ENCODE measurements at regions not wholly inside any gene's neighbourhood (a gene's known extent, or its start where the extent isn't known, plus 50 kb on each side); places are given as distances from the start of the nearest gene placed in this dataset.

DNA sequence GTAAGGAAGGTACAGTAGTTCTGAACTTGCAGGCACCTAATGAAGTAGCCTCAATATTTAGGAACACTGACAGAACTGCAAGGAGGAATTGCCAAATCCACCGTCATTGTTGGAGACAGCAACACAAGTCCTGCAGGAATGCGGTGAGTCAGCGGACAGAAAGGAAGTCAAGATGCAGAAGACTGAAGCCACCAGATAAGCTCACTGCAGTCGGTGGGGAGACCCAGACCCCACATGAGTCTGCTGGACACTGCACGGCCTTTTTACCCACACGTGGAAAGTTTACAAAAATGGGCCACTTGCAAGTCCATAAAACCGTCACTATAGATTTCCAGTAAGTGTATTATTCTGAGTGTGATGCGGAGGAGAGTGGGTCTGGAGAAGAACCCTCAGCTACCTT is 1471.6 kb downstream of the TBC1D22A start:
- DNase-seq: no peak

DNA sequence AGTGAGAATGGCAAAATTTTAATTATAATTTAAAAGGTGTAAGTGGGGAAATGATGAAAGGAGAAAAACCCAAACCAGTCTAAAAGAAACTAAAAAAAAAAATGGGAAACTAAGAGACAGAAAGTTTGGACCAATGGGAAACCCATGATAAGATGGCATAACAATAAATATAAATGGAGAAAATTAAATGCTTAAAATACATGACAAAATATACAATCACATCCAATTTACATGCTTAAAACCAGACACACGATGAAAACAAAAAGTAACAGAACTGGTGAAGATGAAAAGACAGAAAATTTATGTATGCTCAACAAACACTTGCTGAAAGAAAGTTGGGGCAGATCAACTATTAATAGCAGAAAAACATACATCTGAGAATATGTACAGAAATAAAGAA is 1471.1 kb downstream of the TBC1D22A start:
- DNase-seq: no peak

DNA sequence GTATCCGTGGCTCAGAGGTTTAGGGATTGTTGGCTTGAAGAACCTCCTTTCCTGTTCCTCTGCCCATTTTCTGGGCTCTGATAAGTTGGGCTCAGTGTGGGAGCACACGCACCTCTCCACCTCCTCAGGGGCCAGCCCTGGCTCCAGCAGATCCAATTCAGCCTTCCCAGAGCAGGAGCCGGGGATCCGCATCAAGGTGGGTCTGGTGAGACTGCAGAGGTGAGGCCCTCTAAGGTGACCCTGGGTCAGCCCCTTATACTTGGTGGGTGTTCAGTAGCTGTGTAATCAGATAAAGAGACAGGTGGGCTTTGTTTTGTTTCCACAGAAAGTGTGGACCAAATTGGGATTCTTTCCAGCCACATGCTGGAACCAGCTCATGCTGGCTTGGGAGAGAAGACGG is 1466.0 kb downstream of the TBC1D22A start:
- no peak for DNase-seq

DNA sequence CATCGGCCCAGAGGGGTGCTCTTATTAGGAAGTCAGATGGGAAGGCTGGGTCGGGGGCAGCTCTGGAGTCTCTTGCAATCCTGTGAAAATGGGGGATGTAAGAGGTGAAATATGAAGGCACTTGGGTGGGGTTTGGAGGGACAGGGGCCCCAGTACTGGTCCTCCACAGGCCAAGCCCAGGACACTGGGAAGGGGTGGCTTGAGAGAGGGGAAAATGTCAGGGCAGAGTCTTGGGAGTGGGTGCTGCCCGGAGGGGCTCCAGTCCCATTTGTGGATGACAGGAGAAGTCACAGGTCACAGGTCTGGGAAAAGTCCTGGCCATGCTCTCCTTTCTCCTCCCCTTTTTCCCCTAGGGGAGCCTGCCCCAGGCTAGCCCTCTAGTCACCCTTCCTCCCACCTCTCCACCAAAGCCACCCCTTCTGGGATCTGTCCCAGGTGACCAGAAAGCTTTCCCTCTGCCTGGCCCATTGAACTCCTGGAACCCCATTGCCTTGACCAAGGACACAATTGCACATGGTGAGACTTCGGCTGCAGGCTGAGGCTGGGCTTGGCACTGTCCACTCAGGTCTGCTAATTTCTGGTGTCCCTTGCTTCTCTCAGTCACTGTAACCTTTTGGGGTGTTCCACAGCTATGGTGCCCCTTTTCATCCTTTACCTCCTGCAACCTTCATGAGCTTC is 1465.0 kb downstream of the TBC1D22A start:
- no peak for DNase-seq

DNA sequence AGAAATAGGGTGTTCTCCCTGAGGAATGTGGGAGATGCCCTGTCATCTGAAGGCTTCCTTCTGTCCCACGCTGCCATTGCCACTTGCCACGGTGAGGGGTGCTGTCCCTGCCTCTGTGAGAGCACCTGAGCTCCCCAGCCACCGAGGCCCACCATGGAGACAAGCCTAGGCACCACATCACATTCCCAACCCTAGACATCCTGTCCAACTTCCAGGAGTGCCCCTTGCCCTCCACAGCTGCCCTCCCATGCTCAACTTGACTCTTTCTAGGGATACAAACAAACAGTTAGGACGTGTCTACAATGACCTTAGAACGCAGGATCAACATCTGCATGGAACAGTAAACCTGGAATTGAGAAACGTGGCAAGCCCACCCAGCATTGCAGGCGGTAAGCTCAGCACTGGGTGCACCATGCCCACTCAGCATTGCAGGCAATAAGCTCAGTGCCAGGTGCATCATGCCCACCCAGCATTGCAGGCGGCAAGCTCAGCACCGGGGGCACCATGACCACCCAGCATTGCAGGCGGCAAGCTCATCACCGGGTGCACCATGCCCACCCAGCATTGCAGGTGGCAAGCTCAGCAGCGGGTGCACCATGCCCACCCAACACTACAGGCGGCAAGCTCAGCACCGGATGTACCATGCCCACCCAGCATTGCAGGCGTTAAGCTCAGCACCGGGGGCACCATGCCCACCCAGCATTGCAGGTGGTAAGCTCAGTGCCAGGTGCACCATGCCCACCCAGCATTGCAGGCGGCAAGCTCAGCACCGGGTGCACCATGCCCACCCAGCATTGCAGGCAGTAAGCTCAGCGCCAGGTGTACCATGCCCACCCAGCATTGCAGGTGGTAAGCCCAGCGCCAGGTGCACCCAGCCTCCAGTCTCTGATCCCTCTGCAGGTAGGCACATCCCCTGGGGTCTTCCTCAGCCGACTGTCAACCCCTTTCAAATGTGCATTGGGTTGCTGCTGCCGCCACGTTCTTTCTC is 1463.9 kb downstream of the TBC1D22A start:
- no peak for DNase-seq

DNA sequence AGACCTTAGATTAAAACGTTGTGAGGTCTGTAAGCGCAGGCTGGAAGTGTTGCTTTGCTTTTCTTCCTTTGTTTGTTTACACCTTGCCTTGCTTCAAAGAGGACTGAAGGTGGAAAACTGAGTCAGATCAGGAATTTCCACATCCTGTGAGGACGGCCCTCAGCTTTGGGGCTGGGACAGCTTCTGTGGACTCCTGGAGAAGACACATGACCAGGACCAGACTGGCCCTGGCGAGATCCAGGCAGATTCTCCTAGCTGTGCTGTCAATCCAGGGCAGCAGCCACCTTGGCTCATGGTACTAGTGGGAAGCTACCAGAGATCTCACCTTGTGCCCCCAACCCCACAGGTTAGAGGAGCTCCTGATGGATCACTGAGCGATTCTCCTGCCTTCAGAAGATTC is 1461.9 kb downstream of the TBC1D22A start:
- no peak for DNase-seq

DNA sequence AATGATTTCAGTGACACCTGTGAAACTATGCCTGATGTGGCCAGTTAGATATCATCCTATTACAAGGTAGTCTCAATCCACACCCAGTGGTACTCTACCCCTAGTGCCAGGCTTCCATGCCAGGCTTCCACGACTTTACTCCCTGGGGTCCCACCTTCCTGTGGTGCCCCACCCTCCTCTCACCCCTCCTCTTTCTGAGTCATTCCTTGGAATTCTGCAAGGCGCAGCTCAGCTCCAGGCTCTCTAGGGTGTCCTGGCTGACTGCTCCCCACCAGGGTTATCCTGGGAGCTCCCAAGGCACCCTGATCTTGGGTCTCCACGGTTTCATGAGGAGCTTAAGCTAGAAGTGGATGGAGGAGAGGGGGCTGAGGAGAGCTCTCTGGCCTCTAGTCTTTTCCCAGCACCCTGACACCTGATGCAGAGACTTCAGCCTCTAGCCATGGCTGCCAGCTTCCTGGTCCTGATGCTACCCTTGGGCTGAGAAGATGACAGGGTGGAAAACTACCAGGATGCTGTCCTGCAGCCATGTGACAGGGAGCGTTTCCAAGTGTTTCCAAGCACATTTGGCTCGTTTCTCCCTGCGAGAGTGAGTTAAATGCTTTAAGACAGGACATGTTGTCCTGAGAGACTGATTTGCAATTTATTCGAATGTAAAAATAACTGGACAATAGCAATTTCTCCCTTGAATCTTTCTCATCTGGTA is 1461.2 kb downstream of the TBC1D22A start:
- no peak for DNase-seq

DNA sequence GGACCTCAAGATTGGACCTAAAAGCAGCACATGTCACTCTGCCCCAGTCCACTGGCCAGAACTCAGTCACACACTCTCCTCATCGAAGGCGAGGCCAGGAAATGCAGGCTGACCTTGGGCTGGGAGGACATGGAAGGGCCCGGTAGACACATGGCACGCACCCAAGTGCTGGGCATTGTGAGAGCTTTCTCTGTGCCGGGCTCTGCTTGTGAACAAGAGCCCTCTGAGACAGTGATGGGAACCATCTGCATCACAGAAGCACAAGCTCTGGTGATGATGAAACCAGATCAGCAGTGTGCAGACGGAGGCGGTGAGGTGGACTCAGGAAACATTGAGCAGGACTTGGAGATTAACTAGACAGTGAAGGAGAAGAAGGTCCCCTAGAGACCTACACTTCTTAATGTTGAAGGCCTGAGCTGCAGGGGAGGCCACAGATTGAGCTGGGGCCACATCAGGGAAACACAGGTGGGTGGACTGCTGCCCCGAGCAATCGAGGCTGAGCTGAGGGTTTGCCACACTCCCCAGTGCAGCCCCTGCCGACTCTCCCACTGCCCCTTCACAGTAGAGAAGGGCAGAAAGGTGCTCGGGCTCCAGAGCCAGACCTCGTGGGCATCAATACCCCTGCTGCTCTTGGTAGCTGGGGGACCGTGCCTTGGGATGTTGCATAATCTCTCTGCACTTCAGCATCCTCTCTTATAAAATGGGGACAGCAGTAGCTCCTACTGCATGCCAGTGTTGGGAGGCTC is 1460.5 kb downstream of the TBC1D22A start:
- no peak for DNase-seq

DNA sequence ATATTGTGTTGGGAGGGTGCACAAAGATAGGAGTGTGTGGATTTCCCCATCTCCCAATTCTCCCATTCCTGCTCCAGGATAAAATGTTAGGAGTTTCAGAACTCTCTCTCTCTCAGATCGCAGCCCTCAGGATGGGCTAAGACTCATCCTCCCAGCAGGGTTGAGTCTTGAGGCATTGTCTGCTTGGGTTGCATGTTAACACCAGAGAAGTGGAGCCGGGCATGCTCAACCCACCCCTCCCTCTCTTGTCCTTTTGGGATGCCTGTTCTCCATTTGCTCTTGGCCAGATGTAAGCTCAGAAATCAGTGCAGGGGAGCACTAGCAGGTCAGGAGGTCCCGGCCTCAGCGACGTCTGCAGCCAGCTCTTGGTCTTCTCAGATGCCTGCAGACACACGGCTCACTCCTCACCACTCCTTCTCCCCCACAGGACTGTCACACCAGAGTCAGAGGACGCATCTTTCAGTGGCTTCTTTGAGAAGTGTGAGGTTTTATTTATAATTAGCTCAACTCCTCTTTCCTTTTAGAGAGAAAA is 1456.5 kb downstream of the TBC1D22A start:
- DNase-seq: no peak

DNA sequence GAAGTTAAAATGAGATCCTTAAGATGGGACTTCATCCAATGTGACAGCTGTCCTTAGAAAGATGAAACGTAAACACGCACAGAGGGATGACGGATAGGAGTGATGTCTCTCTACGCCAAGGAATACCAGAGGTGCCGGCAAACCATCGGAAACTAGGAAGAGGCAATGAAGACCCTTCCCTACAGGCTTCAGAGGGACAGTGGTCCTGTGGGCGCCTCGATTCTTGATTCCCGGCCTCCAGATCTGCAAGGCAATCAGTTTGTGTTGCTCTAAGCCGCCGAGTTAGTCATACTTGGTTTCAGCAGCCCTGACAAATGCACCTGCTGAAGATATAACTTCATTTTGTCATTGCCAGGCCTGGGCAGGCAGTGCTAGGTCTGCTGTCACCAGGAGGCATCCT is 1455.1 kb downstream of the TBC1D22A start:
- DNase-seq: no peak

DNA sequence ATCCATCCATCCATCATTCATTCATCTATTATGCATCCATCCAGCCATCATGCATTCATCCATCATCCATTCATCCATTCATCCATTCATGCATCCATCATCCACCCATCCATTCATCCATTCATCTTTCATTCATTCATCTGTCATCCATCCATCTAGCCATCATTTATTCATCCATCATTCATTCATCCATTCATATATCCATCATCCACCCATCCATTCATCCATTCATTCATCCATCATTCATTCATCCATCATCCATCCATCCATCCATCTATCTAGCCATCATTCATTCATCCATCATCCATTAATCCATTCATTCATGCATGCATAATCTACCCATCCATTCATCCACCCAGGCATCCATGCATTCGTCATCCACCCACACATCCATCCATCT is 1450.3 kb downstream of the TBC1D22A start:
- no peak for DNase-seq

DNA sequence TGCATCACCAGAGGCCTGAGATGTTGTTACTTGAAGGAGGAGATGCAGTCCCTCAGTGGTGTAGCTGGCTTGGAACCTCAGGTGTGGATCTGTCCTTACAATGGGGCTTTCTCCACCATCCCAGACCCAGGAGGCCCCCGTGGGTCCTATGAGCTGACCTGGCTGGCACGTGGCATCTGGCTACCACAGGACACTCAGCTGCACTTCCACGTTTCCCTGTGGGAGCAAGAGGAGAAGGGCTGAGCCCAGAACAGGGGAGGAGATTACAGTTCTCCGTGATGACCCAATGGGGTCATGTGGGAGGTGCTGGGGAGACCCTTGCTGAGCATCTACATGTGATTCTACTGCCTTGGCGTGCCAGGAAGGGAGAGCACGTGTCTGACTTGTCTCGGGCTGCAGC is 1448.4 kb downstream of the TBC1D22A start:
- no peak for DNase-seq

DNA sequence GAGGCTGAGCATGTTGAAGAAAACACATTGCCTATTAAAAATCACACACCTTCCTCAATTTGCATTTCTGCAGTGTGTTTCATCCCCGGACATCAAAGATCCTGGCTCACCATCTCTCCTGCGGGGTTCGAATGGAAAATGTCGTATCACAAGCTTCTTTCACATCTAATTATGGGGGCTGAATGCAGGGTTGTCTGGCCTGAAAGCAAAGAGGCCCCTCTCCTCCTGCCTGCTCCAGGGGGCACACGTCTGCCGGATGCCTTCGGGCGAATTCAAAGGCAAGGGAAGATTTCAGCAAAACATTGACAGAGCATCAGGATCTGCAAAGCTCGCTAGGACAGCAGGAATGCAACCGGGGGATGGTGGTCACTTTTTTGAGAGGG is 1447.7 kb downstream of the TBC1D22A start:
- no peak for DNase-seq

DNA sequence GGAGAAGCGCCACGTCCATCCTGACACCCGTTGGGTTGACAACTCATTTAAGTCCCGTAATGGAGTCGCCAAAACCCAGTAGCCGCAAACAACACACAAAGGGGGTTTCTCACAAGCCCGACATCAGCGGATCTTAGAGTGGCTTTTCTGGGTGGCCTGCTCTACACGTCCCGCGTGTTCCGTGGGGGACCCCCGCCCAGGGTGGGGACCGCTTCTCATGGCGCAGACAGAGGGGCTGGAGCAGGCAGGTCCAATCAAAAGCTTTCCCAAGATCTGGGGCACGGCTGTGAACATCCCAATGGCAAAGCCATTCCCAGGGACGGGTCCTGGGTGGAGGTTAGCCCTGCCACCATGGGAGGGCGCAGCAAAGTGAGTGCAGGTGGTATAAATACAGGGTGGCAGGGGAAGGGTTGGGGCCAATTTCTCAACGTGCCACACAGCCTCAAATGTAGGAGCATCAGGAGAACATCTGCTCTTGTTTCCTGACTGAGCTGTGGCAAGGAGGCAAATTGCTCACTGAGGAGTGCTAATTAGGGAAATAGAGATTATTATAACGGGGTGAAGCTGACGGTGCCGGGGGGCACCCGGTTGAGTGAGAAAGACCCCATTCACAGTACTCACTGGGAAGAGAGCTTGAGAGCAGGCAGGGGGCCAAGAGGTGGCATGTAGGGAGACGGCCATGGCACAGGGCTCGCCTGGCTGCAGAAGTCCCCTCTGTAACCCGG is 1447.2 kb downstream of the TBC1D22A start:
- no peak for DNase-seq

DNA sequence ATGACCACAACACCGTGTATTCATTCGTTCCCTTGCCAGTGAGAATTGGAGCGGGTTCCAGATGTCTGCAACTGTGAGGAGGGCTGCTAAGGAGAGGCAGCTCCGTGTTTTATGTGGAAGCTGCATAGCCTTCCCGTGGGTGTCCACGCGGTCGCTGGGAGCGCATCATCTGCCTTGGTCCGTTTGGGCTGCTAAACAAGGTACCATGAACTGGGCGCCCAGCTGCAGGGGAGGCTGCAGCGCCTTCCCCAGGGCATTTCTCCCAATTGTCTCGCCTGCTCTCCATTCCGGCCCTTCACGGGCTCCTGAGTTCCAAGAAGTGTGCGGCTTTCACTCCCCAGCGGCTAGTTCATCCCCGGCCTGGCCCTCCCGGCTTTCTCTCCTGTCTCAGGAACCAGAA is 1446.4 kb downstream of the TBC1D22A start:
- DNase-seq: no peak

DNA sequence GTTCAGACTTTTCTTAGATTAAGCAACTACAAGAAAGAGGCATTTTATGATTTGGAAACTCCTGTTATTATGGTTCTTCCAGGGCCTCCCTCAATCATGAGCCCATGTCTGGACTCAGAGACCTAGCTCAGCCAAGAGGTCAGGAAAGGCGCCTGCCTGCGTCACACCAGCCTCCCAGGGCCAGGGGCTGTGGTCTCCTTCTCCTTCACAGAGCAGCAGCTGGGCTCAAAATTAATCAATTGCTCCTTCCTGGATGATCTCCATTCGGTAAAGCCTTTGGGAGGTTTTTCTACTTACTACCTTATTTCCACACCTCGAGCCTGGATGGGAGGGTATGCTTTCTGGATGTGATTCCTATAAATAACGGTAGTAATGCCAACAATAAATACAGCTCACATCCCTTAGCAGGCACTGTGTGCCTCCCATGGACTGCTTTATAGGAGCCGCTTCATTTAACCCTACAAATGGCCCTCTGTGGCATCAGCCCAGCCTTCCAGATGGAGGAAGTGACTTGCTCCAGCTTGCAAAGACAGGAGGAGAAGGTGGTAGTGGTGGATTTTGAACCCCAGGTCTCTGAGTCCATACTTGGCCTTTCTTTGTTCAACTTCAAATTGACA is 1445.6 kb downstream of the TBC1D22A start:
- no peak for DNase-seq

DNA sequence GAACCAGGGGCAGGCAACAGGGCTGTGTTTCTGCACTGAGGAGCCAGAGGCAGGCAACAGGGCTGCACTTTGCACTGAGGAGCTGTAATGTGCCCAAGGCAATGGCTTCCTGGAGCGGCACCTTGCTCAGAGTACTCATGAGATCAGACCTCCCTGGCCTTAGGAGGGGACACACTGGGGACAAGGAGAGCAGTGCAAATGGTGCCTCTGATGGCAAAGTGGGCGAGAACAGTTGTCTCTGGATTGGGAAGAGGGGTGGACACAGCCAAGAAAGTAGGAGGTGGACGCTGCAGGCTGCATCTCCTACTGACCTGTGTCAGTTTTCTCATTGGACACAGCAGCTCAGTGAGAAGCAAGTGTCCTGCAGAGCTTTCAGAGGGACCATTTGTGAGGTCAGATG is 1443.3 kb downstream of the TBC1D22A start:
- DNase-seq: no peak

DNA sequence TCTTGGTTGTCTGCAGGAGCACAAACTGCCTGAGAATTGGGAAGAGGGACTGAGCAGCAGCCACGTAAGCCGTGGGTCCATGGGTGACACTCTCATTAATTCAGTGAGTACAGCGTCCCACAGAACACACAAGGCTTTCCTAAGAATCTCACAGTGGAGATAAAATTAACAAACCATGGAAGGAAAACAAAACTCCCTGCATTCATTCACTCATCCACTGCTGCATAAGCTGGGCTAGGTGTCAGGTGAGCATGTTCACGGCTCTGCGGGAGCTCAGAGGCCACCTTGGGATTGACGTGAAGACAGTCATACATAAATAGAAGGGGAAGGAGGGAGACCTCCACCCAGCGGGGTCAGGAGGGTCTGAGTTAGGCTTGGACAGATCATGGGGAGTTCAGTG is 1442.7 kb downstream of the TBC1D22A start:
- DNase-seq: no peak

DNA sequence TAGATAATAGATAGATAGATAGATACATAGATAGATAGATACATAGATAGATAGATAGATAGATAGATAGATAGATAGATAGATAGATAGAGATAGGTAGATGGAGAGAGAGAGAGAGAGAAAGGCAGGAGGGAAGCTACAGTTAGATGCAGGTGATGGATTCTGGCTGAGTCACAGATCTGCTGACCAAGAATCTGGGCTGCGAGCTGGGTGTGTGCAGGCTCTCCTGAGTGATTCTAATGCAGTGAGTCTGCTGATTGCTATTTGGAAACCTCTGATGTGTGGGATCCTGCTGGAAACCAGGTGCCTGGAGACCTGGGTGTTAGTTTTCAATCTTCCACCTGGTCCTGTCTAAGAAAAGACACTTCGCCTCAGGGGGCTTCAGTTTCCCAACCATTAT is 1441.8 kb downstream of the TBC1D22A start:
- DNase-seq: no peak

DNA sequence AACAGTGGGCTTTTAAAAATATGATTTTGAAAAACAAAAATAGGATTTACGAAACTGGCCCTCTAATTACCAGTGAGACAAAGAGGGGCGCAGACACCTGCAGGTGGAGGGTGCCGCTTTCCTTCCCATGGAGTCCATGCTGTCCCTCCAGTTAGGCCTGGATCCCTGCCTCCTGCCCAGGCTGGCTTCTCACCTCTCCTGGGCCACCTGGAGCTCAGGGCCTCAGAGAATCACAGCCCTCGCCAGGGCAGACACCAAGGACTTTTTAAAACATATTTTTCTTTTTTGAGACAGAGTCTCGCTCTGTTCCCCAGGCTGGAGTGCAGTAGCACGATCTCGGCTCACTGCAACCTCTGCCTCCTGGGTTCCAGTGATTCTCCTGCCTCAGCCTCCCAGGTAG is 1437.2 kb downstream of the TBC1D22A start:
- DNase-seq: no peak
